ENCODE measurements at regions not wholly inside any gene's neighbourhood (a gene's known extent, or its start where the extent isn't known, plus 50 kb on each side); places are given as distances from the start of the nearest gene placed in this dataset.

DNA sequence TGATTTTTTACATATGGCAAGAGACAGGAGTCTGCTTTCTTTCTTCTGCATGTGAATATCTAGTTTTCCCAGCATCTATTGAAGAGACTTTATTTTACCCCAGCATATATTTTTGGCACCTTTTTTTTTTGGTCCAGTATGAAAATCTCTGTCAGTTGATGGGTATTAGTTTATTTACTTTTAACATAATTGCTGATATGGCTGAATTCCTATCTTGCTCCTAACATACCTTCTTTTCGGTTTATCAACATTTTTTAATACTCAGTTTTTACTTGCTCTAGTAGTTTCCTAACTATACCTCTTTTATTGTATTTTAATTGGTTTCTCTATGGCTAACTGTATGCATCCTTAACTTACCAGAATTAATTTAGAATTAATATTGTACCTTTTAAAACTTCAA, 77.5 kb upstream of the PDE7B start:
- TF ChIP-seq, protein P1, sequence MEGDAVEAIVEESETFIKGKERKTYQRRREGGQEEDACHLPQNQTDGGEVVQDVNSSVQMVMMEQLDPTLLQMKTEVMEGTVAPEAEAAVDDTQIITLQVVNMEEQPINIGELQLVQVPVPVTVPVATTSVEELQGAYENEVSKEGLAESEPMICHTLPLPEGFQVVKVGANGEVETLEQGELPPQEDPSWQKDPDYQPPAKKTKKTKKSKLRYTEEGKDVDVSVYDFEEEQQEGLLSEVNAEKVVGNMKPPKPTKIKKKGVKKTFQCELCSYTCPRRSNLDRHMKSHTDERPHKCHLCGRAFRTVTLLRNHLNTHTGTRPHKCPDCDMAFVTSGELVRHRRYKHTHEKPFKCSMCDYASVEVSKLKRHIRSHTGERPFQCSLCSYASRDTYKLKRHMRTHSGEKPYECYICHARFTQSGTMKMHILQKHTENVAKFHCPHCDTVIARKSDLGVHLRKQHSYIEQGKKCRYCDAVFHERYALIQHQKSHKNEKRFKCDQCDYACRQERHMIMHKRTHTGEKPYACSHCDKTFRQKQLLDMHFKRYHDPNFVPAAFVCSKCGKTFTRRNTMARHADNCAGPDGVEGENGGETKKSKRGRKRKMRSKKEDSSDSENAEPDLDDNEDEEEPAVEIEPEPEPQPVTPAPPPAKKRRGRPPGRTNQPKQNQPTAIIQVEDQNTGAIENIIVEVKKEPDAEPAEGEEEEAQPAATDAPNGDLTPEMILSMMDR (IDR thresholded peaks at IDR 0.05; ENCODE audit: control insufficient read depth, insufficient read depth, low read depth, low read length, missing control alignments), result no peak
- no peak for DNase-seq (ENCODE audit: low read depth)
- H3K4me3 ChIP-seq (ENCODE audit: control insufficient read depth, low read depth, low read length), result no peak overlapping the region

DNA sequence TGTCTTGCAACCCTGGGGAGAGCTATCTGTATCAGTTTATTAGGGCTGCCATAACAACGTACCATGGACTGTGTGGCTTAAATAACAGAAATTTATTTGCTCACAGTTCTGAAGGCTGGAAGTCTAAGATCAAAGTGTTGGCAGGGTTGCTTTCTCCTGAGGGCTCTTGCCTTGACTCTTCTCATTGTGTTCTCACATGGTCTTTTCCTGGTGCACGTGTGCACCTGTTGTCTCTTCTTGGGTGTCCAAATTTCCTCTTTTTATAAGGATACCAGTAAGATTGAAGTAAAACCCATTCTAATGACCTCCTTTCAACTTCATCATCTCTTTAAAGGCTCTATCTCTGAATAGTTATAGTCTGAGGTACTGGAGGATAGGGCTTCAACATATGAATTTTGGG, 72.3 kb upstream of the PDE7B start:
- TF ChIP-seq, protein P1 (IDR thresholded peaks at IDR 0.05; ENCODE audit: control insufficient read depth, insufficient read depth, low read depth, low read length, missing control alignments), result no peak
- H3K4me3 ChIP-seq (ENCODE audit: control insufficient read depth, low read depth, low read length), result no peak overlapping the region
- DNase-seq (ENCODE audit: low read depth), result no peak

DNA sequence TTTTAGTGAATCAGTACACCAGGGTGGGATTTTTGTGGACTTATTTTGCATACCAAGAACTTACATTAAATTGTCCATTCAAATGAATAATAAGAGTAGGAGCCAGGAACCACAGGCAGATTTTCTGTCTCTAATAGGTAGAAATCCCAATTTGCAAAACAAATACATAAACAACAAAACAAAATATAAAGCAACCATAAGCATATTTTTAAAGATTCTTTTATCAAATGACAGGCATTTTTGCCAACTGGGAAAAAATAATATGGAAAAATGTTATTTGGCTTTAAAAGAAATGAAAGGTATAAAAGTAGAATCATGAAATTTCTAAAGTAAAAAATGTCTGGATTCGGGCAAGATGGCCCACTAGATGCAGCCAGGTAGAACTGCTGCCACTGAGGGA, 71.2 kb upstream of the PDE7B start:
- no peak for DNase-seq (ENCODE audit: low read depth)
- TF ChIP-seq, protein P1 (IDR thresholded peaks at IDR 0.05; ENCODE audit: control insufficient read depth, insufficient read depth, low read depth, low read length, missing control alignments), result no peak

DNA sequence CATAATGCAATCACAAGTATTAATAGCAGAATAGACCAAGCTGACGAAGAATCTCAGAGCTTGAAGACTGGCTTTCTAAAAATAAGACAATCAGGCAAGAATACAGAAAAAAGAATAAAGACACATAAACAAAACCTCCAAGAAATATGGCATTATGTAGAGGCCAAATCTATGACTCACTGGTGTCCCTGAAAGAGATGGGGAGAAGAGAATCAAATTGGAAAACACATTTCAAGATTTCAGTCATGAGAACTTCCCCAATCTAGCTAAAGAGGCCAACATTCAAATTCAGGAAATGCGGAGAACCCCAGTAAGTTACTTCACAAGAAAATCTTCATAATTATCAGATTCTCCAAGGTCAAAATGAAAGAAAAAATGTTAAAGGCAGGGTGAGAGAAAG, 69.0 kb upstream of the PDE7B start:
- no peak for DNase-seq (ENCODE audit: low read depth)
- TF ChIP-seq, protein P1 (IDR thresholded peaks at IDR 0.05; ENCODE audit: control insufficient read depth, insufficient read depth, low read depth, low read length, missing control alignments), result no peak
- H3K4me3 ChIP-seq (ENCODE audit: control insufficient read depth, low read depth, low read length), result no peak overlapping the region

More for the DNA sequence above, 71.2 kb upstream of the PDE7B start:
- H3K4me3 ChIP-seq (ENCODE audit: control insufficient read depth, low read depth, low read length), result no peak overlapping the region

DNA sequence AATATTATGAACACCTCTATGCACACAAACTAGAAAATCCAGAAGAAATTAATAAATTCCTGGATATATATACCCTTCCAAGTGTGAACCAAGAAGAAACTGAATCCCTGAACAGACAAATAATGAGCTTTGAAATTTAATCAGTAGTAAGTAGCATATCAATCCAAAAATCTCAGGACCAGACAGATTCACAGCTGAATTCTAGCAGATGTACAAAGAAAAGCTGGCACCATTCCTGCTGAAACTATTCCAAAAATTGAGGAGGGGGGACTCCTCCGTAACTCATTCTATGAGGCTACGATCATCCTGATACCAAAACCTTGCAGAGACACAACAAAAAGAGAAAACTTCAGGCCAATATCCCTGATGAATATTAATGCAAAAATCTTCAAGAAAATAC, 67.0 kb upstream of the PDE7B start:
- TF ChIP-seq, protein P1 (IDR thresholded peaks at IDR 0.05; ENCODE audit: control insufficient read depth, insufficient read depth, low read depth, low read length, missing control alignments), result no peak
- H3K4me3 ChIP-seq (ENCODE audit: control insufficient read depth, low read depth, low read length), result no peak overlapping the region
- DNase-seq (ENCODE audit: low read depth), result no peak

DNA sequence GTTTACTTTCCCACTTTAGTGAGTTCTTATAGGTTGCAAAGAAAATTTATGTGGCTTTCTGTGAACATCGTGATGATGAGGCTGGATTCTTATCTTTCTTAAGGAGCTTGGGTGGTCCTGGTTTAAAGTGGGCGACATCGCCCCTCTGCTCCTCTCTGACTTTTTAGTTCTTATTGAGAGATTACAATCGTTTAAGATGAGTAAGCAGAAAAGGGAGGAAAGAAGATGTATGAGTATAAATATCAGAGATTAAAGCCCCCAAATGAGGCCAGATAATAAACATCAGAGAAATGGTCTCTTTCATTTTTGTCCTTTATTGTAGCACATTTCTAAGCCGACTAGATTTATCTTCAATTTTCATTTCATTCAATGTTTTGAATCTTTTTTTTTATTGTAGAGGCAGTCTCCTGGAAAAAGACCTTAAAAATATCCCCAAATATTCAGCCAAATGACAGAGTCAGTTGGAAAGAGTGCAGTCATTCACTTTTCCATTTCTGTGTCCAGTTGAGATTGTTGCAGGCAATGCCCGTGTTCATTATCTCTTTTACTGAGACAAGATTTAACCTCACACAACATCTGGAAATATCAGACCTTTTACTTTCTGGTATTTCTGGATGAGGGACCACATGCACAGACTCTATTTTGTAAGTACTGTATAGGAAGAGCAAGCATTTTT, 62.0 kb upstream of the PDE7B start:
- TF ChIP-seq, protein P1 (IDR thresholded peaks at IDR 0.05; ENCODE audit: control insufficient read depth, insufficient read depth, low read depth, low read length, missing control alignments), result no peak
- DNase-seq (ENCODE audit: low read depth), result no peak
- H3K4me3 ChIP-seq (ENCODE audit: control insufficient read depth, low read depth, low read length), result no peak overlapping the region
